Stimulated activated CD4-positive, alpha-beta T cell treated with anti-CD3 and anti-CD28 coated beads, Interleukin-1b, Interleukin-23, amount 100 ng/mL, for 48 hours (primary cell): ENCODE measurements at regions not wholly inside any gene's neighbourhood (a gene's known extent, or its start where the extent isn't known, plus 50 kb on each side); places are given as distances from the start of the nearest gene placed in this dataset.

Experiments
- DNase-seq: peaks from one replicate; pipeline ENCODE4 v3.0.0-alpha.2; 2020

DNA sequence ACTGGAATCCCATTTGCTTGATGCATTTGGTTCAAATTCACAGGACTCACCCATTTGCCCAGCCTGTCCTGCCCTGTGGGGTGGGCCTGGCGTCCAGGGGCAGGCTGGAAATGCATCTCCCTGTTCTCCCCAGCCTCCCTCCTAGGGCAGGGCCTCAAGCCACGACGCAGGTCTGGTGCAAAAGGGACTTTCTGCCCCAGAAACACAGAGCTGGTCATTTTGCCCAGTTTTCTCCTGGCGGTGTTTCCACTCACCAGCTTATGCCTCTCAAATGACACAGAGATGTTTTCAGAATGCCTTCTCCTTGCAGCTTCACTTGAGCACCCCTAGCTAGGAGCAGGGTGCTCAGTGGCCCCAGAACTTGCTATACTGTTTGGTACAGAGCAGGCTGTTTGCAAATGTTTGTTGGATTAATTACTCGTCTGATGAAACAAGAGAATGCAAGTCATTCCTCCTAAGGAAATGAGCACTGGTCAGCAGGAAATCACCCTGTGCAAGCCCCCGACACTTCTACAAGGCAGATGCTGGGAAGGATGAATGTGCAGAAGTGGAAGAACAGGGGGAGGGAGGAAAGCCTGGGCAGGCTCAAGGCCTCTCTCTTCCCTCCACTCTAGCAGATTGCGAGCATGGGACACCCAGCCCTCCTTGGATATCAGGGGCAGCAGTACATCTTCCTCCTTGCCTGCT lies 164.3 kb upstream of the APCDD1 start:
- no peak for DNase-seq

DNA sequence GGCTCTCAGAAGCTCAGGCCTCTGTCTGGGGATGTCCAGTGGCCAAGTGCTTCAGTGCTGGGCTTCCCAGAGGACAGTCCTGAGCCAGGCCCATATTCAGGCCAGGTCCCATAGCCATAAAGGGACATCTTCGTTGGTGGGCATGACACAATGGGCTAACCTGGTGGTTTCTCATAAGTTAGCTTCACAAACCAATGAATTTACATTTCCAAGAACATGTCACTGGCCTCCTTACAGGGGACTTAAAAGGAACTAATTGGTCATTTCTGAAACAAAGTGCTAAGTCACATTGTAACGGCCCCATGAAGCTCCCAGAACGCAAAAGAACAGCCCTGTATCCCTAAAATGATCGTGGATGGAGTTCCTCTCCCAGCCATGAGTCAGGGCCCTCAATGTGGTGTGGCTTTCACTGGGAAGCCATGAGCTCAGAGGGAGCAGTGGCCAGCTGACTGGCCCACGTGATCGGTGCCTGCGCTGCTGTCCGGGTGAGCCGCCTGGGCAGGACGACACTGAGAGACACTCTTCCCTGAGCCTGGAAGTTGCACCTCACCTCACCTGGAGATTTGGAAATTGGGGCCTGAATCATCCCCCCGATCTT lies 163.7 kb upstream of the APCDD1 start:
- no peak for DNase-seq

DNA sequence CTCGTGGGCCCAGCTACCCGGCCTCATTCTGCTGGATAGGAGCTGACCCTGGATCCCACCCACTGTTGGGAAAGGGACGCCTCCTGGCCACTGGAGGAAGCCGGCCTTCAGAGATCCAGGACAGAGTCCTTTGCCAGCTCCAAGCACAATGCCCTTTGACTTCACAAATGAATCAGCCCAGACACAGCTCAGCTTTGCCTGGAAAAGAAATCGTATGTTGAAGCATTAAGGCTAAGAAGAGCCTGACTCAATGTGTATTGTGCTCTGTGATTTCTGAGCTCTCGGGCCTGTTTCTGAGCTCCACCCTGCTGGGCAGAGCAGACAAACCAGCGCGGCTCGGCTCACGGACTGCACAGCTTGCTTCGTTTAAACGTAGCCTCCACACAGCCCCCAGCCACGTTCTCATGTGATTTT lies 162.9 kb upstream of the APCDD1 start:
- DNase-seq = no peak

DNA sequence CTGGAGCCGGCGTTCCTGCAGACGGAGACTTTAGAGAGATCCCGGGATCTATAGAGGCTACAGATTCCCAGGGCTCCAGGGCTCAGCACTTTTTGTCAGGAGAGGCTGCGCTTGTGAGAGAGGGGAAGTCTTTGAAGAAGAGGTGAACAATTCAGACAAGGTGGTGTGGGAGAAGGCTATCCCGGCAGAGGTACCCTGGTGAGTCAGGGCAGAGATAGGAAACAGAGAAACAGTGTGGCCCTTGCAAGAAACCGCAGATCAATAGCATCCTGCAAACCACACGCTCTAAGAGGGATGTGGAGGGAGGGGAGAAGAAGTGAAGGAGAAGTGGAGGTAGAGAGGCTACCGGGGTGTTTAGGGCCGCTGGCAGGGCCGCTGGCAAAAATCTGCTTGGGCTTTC lies 160.5 kb upstream of the APCDD1 start:
- no peak for DNase-seq

DNA sequence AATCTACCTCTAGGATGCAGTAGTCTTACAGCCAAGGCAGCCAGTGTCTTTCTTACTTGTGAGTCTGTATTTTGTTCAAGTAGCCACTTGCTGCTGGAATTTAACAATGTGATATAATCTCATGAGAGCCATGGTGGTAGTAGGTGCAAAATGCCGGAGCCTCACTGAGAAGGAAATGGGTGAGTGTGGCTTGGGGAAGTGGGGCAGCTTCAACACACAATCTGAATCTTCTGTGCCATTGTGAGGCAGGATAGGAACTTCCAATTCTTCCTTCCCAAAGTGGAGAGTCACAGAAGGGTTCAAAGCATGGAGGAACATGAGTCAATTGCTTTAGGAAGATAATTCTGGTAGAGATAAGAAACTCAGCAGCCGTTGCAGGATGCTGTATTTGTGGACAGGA lies 158.7 kb upstream of the APCDD1 start:
- DNase-seq = no peak

DNA sequence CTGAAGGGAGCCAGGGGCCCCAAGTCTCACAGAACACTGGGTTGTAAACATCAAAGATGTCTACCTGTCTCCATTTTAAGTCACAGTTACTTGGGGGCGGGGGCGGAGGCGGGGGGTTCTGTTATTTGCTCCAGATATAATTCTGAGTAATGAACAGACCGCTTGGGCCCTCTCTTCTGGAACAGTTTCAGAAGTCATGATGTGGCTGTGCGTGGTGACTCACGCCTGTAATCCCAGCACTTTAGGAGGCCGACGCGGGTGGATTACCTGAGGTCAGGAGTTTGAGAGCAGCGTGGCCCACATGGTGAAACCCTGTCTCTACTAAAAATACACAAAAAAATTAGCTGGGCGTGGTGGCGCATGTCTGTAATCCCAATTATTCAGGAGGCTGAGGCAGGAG lies 157.9 kb upstream of the APCDD1 start:
- no peak for DNase-seq

DNA sequence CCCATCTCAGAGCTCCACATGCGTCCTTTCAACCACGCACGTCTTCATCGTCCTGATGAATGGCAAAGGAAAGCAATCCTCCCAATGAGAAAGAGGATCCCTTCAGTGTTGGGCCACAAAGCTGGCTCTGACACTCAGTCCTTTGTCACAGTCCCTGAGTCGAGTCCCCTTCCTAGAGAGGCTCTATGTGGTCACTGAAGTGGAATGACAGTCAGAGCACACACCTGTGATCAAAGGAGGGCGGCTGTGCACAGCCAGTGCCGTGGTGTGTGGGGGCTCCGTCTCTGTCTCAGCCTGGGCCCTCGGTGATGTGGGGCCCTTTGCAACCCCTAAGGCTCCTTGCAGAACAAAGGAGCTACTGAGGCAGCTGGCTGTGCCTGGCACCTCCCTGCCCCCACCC lies 157.3 kb upstream of the APCDD1 start:
- DNase-seq = no peak

DNA sequence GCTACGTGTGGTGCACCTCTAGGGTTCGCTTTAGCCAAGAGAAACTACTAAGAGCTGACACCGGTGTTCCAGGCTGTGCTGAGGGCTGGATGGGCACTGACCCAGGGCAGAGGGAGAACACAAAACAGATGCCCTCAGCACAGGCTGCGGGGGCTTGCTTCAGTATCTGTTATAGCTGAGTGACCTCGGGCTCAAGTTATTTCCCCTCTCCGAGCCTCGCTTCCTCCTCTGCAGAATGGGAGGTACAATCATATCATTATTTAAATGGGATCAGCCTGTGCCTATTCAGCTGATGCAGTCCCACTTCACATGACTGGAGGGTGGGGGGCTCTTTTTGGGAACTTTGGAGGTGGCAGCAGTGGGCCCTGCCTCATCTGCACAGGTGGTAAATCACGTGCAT lies 156.1 kb upstream of the APCDD1 start:
- no peak for DNase-seq

DNA sequence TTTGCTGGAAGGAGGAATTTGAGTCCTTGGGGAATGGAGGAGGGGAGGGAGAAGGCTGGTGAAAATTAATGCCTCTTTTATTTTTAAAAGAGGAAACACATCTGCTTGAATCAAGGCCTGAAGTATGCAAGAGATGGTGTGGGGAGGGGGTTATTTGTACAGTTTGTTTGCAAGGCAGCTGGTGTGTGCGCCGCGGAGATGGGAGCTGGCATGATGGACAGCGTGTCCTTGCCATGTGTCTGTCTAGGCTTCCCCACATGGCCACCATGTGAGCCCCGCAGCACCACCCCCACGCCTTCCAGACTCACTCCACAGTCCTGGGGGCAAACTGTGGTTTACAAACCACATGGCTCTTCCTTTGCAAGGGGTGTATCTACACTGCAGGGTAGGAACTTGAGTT lies 154.8 kb upstream of the APCDD1 start:
- DNase-seq = no peak

DNA sequence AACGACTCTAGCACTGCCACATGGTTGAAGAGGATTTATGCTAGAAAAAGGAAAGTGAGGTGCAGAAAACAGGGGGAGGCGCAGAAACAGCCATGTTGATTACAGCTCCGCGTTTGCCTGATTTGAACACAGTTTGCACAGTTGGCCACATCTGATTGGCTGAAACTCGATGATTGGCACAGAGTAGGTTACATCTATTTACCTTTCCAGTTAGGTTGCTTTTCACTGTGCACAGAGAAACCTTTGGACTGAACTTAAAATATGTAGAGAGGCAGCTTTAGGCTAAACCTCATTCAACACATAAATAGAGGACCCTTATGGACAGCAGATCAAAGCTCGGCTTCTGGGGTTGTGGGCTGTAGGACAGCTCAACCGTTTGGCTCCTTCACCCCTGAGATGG lies 153.7 kb upstream of the APCDD1 start:
- no peak for DNase-seq

DNA sequence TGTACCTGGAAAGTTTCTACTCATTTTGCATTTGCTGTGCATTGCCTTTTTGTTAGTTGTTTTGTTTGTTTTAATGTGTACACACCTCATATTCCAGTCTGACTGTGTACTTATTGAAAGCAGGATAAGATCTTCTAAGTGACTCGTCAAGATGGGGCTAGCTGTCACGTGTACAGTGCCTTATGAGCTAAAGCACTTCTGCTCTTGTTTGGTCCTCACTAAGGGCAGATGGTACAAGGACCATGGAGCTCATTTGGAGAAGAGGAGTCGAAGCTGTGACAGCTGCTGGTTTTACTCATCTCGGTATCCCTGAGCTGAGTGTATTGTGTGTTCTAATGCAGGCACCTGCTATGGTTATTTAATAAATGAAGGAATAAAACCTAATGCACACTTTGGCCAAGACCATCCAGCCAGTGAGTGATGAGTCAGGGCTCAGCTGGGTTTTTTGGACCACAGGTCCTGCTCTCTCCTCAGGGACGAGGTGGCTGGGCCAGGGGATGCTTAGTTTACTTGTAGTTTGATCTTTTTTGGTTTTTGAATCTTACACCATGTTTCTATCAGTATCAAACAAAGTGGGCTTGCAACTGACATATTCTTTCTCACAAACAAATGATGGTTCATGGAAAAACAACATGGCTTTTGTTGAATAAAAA lies 152.5 kb upstream of the APCDD1 start:
- no peak for DNase-seq

DNA sequence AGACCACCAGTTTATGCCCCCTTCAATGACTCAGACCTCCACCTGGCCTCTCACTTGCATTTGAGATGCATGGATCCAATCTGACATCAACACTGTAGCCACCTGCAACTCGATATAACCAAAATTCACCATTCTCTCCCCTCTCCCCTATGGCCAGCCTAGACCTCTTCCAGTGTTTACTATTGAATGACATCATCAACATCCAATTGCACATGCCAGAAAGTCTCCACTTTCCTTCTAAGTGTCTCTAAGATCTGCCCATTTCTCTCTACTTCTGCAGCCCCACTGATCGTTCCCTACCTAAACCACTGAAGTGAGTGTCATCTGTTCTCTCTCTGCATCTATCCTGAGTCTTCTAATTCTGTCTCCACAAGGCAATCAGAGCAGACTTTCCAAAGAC lies 151.3 kb upstream of the APCDD1 start:
- DNase-seq = no peak

DNA sequence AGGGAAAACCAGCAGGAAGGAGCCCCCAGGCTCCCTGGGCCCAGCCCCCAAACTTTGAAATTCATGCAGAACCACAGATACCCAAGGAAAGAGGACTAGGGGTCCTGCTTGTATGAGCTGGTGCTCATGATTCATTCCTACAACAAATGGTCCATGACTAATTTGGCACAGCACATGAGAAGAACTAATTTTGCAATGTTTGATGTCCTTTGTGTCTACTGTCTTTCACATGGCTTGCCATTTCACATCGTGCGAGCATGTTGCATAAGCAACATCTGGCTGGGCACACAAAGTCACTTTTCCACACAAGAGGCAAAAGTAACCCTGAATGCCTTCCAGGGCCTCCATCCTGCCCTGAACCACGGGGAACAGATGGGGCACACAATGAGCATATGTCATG lies 149.6 kb upstream of the APCDD1 start:
- DNase-seq = no peak

DNA sequence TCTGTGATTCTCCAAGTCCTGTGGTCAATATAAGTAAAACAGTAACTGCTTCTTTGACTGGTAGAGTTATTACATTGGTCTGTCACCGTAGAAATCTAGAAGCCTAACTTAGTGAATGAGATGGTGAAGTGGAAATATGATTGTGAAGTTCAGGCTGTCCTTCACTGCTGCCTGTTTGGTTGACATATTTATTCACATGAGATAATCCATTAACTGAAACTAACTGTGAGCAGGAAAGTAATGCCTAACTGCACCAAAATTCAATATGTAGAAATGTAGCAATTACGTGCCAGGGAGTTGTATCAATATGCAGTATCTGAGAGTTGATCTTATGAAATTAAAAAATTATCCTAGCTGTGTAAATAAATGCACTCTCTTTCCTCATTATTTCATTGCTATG lies 147.7 kb upstream of the APCDD1 start:
- no peak for DNase-seq

DNA sequence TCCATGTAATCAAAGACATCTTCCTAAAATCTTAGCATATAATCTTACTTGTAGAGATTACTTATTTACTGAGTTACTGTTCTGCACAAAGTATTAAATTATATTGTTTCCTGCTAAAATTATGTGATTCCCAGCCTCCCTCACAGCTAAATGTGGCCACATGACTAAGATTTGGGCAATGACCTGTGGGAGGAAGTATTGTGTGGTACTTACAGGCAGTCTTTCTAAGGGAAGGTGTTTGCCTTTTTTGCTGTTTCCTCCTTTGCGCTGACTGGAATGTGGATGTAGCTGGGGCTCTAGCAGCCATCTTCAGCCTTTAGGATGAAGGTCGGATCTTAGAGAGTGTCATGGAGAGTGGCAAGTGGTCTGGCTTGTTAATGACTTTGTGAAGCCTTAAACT lies 146.3 kb upstream of the APCDD1 start:
- DNase-seq = no peak

DNA sequence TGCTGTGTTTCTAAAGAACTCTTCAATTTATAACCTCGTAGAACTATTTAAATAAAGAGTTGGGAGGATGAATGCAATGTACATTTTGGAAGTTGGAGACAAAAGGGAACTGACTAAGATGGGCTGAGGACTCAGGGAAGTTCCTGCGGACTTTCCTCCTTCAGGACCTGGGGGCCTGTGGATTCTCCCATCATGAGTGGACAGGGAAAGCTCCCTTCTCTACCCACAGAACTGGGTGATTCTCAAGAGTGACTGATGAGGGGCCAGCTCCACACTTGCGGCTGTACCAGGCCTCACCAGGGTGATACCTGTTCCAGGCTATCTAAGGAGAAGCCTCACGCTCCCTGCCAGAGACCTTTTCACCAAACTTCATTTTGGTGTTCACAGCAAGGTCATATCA lies 143.8 kb upstream of the APCDD1 start:
- no peak for DNase-seq

DNA sequence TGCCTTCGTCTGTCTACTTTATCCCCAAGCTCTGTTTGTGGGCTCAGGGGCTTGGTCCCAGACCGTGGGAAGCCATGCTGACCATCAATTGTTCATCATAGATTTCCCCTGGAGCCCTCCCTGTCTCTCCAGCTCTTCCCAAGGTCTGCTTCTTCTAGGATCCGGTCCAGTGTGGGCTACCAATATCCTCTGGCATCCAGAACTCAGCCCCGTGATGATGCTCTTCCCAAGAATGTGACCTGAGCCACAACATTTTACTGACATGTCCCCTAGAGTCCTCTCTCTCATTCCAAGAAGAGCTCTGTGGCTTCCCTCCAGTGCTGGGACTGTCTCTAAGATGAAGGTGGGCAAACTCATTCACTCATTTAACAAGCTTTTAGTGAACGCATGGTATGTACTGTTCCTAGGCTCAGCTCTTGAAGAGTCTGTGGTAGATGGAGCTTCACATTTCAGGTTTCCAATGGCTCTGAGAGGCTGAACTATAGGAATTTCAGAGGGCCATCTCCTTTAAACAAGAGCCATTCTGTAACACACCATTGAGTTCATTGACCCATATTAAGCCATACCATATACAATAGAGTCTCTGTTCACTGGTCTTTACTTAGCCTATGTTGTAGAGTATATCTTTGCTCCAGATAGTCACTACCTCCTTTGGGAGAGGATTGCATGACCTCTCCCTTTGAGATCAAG lies 142.0 kb upstream of the APCDD1 start:
- DNase-seq = no peak

DNA sequence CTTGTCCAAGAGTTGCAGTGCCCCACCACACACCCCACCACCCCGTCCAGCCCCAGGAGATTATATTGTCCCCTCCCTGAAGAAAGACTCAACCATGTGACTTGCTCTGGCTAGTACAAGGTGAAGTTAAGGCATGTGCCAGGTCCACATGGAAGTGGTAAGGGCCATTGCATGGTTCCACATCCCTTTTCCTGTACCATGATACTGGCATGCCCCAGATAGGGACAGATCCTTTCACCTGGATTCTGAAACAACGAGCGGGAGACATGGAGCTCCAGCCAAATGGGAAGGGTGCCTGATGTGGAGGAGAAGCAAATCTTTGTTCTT lies 141.5 kb upstream of the APCDD1 start:
- no peak for DNase-seq

DNA sequence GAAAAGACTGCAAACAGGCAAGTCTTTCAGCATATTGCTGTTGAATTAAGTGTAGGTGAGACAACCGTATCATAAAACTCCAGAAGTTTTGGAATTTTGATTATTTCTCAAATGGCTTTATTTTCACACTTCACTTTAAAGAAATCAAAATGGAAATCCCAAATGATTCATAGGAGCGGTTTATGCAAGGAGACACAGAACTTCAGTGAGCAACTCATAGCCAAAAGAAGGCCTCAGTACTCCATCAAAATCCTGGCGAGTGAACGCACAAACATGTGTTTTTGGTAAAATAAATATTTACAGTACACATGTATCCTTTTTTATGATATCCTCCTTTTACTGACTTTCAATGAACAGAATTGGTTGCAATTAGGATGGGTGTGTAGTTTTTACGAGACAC lies 140.4 kb upstream of the APCDD1 start:
- DNase-seq = no peak

DNA sequence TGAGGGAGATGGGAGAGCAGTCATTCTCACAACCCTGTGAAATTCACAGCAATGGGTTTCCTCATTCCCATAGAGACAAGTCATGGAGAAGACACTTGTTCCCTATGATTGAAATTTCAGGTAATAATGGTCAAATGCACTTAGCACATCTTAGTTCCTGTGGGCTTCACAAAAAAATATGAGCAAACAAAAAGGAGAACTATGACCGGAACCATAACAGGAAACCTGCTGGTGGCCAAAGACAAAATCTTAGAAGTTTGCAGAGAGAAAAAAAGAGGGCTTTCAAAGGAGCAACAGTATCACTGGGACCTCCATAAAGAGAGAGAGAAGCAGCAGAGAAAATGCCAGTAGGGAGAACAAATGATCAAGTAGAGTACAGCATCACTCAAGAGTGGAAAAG lies 138.9 kb upstream of the APCDD1 start:
- no peak for DNase-seq

DNA sequence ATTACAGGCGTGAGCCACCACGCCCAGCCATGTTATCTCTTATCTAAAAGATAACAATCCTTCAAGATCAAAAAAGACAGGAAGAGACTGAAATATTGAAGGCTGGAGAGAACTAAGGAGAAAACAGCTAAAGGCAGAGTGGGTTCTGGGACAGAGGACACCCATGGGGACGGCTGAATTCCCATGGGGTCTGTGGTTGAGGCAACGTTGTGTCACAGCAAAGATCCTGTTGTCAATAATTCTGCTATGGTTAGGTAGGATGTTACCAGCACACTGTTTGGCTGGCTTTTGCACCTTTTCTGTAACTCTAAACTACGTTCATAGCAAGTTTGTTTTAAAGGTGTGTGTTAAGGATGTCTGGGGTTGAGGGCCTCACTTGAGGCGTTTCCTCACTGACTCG lies 137.7 kb upstream of the APCDD1 start:
- no peak for DNase-seq

DNA sequence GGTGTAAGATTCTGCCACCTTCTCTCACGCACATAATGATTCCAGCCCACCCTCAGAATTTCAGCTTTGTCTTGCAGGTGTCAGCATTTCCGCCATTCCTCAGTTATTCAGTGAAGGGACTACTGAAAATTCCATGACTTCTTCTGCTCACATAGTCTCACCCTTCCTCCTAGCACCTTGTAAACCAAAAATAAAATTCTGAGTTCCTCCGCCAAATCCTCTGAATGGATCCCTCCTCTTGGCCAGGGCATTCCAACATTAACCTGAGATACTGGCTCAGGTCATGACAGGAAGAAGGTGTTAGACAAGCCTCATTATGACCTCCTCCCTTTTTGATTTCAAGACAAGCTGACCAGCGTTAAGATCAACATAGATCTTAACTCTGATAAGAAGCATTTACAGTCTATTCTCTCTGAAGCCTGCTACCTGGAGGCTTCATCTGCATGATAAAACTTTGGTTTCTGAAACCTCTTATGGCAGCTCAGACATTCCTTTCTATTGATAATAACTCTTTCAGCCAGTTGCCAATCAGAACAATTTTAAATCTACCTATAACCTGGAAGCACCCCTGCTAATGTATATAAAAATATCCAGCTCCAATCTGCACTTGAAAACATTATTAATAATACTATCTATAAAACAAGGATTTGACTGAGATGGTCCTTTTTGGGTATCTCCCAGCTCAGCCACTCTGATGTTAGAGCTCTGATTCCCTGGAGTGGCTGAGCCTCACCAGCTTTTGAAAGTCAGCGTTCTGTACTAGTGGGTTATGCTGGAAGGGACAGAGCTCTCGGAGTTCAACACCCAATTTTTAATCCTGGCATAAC lies 136.4 kb upstream of the APCDD1 start:
- no peak for DNase-seq

DNA sequence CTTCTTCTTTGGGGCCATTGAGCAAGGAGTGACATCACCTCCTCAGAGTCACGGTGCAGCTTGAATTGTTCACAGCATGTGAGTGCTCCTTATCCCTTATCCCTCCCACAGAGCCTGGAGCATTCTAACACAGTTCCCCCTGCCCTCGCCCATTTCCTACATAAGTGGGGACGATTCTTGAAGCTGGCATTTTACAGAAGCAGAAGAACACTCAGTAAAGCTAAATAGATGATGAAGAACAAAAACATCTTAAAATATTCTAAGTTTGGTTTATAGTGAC lies 135.8 kb upstream of the APCDD1 start:
- DNase-seq = no peak

DNA sequence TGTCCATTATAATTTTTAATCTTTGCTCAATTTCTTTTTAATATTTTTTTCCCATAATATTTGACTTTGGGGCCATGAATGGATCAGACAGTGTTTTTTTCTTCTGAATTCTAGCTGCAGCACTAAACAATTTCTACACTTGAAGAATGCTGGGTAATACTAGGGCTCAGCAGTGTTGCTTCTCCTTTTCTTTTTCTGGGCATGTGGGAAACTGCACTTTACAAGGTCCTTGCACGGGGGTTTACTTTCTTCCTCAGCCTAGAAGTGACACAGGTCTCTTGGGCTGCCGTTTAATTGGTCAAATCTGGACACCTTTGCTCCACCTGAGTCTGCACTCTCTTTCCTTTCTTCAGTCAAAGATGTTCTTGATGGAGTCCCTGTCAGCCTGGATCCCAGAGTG lies 135.4 kb upstream of the APCDD1 start:
- DNase-seq = no peak
